ENCODE measurements at regions not wholly inside any gene's neighbourhood (a gene's known extent, or its start where the extent isn't known, plus 50 kb on each side); places are given as distances from the start of the nearest gene placed in this dataset.

- H3K9me3 ChIP-seq: no peaks in the 10 kb centered on the region
- H3K36me3 ChIP-seq: no peaks in the 10 kb centered on the region
- H3K4me3 ChIP-seq (ENCODE audit: low read depth in 1 of 2, low read length in 1 of 2): no peak overlapping the region
- no peak overlapping the region for H3K27ac ChIP-seq
- no peaks in the 10 kb centered on the region for H3K4me1 ChIP-seq (ENCODE audit: control insufficient read depth in 1 of 2, insufficient read depth in 1 of 2, low read depth in 1 of 2, low read length in 1 of 2)
- no peak for TF ChIP-seq CTCF (IDR thresholded peaks at IDR 0.05)
- H3K27me3 ChIP-seq: peaks cover 5% of the 10 kb centered on the region
Observed at GRCh38 chr20:57040924-57041323, 225.5 kb downstream of the BMP7 start.

- no peaks in the 10 kb centered on the region for H3K36me3 ChIP-seq
- TF ChIP-seq CTCF (IDR thresholded peaks at IDR 0.05): no peak
- H3K27ac ChIP-seq: no peak overlapping the region
- H3K4me3 ChIP-seq (ENCODE audit: low read depth in 1 of 2, low read length in 1 of 2): no peak overlapping the region
- no peaks in the 10 kb centered on the region for H3K9me3 ChIP-seq
- peaks cover 5% of the 10 kb centered on the region for H3K27me3 ChIP-seq
- no peaks in the 10 kb centered on the region for H3K4me1 ChIP-seq (ENCODE audit: control insufficient read depth in 1 of 2, insufficient read depth in 1 of 2, low read depth in 1 of 2, low read length in 1 of 2)
Observed at GRCh38 chr20:57043091-57043490, 223.3 kb downstream of the BMP7 start.

- H3K9me3 ChIP-seq: no peaks in the 10 kb centered on the region
- H3K27ac ChIP-seq: no peak overlapping the region
- no peaks in the 10 kb centered on the region for H3K4me1 ChIP-seq (ENCODE audit: control insufficient read depth in 1 of 2, insufficient read depth in 1 of 2, low read depth in 1 of 2, low read length in 1 of 2)
- H3K4me3 ChIP-seq (ENCODE audit: low read depth in 1 of 2, low read length in 1 of 2): no peak overlapping the region
- no peak for TF ChIP-seq CTCF (IDR thresholded peaks at IDR 0.05)
- no peaks in the 10 kb centered on the region for H3K36me3 ChIP-seq
- H3K27me3 ChIP-seq: peaks cover 5% of the 10 kb centered on the region
Observed at GRCh38 chr20:57043669-57044268, 222.7 kb downstream of the BMP7 start.

- Histone ChIP-seq H3K9me3 (no peaks in the 10 kb centered on the region), H3K4me1 (ENCODE audit: control insufficient read depth in 1 of 2, insufficient read depth in 1 of 2, low read depth in 1 of 2, low read length in 1 of 2) (no peaks in the 10 kb centered on the region), H3K27ac (no peak overlapping the region), H3K27me3 (no peaks in the 10 kb centered on the region), H3K36me3 (no peaks in the 10 kb centered on the region), H3K4me3 (ENCODE audit: low read depth in 1 of 2, low read length in 1 of 2) (no peak overlapping the region)
- no peak for TF ChIP-seq CTCF (IDR thresholded peaks at IDR 0.05)
Observed at GRCh38 chr20:57047281-57048026, 219.0 kb downstream of the BMP7 start.

GRCh38 chr20:57048027-57048869 is 218.2 kb downstream of the BMP7 start:
- Histone ChIP-seq H3K9me3 (no peaks in the 10 kb centered on the region), H3K27me3 (no peaks in the 10 kb centered on the region), H3K4me1 (ENCODE audit: control insufficient read depth in 1 of 2, insufficient read depth in 1 of 2, low read depth in 1 of 2, low read length in 1 of 2) (no peaks in the 10 kb centered on the region)

More at GRCh38 chr20:57048027-57048869, 218.2 kb downstream of the BMP7 start:
- TF ChIP-seq CTCF (IDR thresholded peaks at IDR 0.05): no peak
- H3K36me3 ChIP-seq: no peaks in the 10 kb centered on the region
- H3K4me3 ChIP-seq (ENCODE audit: low read depth in 1 of 2, low read length in 1 of 2): no peak overlapping the region
- no peak overlapping the region for H3K27ac ChIP-seq
